Fibroblast of lung (primary cell): ENCODE measurements at regions not wholly inside any gene's neighbourhood (a gene's known extent, or its start where the extent isn't known, plus 50 kb on each side); places are given as distances from the start of the nearest gene placed in this dataset.

ENCODE experiments used
- CTCF ChIP-seq, 2 donors: IDR thresholded peaks in 1 of 2; conservative IDR thresholded peaks in 1 of 2; 1 replicate in 1 of 2; 2 replicates in 1 of 2; pipeline ENCODE4 v1.5.1; 2011 to 2012; ENCODE audit warnings: low read length in 2 of 2, control low read depth in 1 of 2, inconsistent platforms in 1 of 2, low read depth in 1 of 2, mild to moderate bottlenecking in 1 of 2
- EZH2 ChIP-seq: IDR thresholded peaks from 2 replicates; pipeline ENCODE4 v1.5.1; 2012; ENCODE audit warnings: low read length, control low read depth, mild to moderate bottlenecking; ENCODE audit errors: missing control alignments

- TF ChIP-seq EZH2: no peak
- no peak for TF ChIP-seq CTCF (conservative IDR thresholded peaks at IDR 0.05 in 1 of 2, IDR thresholded peaks at IDR 0.05 in 1 of 2; ENCODE audit: low read depth in 1 of 2, low read length in 2 of 2)
These were observed 198.7 kb downstream of the CCNG2 start for GRCh38 chr4:77355731-77356130.
